ENCODE measurements at regions not wholly inside any gene's neighbourhood (a gene's known extent, or its start where the extent isn't known, plus 50 kb on each side); places are given as distances from the start of the nearest gene placed in this dataset.

DNA sequence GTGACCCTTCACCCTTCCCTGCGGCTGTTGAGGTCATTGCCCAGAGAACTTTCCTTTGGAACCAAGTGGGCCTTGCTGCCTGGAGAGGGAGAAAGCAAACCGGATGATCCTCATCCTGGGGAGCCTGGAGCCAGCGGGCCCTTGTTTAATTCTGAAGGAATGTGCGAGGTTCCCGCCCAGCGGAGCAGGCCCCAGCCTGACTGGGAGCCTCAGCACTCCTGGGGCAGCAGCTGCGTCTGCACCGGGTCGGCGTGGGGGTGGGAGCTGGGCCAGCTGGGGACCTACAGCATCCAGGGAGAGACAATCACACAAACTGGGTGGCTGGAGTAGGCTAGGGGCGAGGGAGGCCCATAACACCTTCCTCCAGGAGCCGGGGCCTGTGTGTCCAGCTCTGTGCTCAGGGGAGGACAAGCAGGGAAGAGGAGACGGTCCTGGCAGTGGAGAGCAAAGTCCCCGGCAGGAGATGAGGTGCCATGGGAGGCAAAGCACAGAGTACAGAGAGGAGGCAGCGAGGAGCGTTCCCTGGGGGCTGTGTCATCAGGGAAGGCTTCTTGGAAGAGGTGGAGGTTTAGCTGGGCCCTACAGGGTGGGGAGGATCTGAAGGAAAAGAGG, 61.9 kb upstream of the HAAO start:
- no peak for DNase-seq (ENCODE audit: low read depth)

DNA sequence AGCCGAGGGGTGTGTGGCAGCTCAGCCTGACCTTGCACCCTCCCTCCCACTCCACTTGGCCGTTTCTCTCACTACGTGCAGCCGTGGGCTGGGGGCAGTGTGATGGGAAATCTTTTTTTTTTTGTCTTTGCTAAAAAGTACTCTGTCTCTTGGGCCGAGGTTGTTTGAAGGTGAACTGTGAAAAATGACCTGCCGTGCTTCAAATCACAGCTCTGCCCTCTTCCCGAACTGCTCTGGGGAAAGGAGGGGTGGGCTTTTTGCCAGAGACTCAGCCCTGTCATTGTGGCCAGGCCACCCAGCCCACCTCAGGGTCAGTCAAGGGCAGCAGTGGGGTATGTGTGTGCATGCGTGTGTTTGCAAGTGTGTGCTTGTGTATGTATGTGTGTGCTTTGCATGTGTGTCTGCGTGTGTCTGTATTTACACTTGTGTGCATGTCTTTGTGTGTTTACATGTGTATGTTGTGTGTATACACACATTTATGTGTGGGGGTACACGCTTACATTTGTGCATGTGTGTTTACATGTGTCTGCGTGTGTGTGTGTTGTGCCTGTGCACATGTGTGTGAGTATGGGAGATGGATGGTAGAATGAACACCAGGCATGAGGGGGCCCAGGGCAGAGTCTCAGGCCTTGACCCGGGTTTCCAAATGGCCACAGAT, 61.3 kb upstream of the HAAO start:
- DNase-seq (ENCODE audit: low read depth): no peak

DNA sequence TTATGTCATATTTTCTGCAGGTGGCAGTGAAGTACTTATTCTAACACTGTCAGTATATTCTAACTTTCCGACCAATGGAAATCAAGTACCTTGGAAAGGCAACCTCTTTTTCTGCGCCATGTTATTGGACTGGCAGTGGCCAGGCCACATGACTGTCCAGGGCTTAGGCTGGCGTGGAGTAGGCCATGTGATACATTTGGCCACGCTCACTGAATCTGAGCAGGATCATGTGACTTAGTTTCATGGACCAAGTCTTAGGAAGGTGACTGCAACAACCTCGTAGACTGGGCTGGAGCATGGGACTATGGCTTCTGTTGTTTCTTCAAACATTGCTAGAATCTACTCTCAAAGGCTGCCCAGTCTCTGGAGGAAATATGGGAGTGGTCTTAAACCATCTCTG, 60.4 kb upstream of the HAAO start:
- DNase-seq (ENCODE audit: low read depth): no peak

DNA sequence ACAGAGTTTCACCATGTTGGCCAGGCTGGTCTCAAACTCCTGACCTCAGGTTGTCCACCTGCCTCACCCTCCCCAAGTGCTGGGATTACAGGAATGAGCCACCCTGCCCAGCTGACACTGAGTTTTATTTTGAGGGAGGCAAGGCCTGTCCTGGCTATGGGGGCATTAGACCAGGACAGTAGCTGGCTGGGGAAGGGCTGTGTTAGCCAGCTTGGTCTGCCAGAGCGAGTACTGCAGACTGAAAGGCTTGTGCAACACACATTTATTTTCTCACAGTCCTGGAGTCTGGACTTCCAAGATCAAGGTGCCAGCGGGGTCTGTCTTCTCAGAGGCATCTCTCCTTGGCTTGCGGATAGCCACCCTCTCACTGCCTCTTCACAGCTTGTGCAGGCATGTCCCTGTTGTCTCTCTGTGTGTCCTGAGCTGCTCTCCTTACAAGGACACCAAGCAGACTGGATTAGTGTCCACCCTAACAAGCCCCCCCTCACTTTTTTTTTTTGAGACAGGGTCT, 59.4 kb upstream of the HAAO start:
- DNase-seq (ENCODE audit: low read depth): no peak

DNA sequence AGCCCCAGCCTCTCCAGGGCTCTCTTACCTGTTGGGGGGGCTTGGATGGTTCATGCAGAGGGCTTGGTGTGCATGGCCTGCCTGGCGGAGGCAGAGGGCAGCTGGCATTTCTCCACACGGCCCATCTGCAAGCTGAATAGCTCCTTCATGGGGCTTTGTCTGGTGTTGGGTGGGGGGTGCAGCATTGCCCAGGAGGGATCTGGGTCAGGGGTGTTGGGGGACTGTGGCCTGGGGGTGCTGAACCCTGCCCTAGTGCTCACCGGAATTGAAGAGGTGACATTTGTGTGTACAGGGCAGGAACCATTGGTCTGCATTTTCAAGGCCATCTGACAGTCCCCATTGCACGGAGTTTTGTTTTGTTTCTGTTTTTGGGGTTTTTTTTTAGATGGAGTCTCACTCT, 58.8 kb upstream of the HAAO start:
- no peak for DNase-seq (ENCODE audit: low read depth)

DNA sequence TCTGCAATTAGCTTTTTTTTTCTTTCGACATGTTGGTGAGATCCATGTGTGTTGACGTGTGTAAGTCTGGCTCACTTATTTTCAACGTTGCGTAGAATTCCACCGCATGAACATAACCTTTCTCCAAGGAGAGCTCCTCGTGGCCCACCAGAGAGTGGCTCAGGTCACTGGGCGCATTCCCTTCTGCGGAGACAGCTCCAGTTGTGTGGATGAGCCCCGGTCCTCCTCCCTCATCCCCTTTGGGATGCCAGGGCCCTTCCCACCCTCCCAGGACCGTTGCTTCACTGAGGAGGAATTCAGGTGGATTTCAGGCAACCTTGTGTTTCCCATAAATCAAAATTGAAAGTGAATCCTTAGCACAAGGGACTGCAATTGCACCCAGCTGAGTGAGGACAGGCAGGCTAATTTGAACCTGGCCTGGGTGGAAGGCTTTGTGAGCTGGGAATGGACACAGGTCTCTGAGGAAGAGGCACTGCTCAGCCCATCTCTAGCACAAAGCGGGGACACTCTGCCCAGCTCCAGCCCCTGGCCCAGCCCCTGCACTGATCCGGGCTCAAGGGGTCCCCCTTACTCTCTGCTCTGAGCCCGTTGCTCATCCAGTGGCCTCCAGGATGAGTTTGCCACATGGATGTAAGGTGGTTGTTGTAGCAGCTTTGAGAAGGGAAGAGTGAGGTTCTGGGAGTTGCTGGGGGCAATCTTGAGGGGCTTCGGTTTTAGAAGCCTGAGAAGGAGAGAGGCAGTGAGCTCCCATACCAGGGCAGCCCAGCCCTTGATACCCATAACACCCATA, 57.8 kb upstream of the HAAO start:
- no peak for DNase-seq (ENCODE audit: low read depth)

DNA sequence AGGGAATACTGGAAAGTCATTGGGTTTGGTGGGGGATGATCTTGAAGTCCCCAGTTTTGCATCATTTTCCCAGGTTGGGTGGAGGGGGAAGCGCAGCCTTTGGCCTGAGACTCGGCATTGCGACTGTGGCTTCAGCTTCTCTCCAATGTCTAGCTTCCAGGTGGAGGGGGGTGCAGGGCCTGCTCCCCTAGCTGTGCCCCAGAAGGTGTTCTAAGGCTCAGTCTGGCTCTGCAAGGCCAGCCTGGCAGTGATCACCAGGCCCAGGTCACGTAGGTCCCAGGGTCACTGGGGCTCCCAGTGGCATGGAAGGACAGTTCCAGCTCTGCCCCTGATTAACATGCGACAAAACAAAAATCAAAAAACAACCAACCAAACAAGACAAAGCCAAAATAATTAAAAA, 56.9 kb upstream of the HAAO start:
- DNase-seq (ENCODE audit: low read depth): no peak

DNA sequence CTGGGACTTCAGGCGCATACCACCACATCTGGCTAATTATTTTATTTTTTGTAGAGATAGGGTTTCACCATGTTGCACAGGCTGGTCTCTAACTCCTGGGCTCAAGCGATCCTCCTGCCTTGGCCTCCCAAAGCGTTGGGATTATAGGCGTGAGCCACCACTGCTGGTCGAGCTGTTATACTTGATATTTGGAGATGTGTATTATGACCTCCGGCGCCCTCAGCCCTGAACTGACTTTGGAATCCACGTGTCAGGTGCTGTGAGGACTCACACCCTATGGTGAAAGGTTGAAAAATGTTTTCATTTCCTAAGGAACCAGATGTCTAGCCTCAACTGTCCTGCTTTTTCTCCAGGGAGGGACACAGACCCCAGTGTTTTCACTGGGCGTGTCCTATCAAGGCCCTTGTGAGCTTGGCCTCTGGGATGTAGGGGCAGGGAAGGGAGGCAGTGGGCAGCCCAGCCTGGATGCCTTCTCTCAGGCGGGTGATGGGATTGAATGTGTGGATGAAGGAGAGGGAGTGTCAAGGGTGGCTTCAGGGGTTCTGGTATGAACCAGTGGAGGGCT, 56.4 kb upstream of the HAAO start:
- no peak for DNase-seq (ENCODE audit: low read depth)

DNA sequence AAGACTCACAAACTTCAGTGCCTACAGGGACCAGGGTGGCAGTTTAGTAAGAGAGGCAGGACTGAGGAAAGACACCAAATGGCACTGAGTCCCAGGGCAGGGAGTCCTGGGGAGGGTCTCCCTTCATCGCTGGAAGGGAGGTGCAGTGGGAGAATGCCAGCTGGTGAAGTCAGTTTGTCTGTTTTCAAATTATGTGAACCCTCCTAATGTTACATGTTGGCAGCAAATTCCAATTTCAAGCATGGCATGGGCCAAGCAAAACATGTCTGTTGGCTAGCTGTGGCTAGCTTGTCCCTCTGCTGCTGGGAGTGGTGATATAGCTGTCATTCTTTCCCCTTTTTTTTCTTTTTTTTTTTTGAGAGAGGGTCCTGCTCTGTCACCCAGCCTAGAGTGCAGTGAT, 55.9 kb upstream of the HAAO start:
- no peak for DNase-seq (ENCODE audit: low read depth)

DNA sequence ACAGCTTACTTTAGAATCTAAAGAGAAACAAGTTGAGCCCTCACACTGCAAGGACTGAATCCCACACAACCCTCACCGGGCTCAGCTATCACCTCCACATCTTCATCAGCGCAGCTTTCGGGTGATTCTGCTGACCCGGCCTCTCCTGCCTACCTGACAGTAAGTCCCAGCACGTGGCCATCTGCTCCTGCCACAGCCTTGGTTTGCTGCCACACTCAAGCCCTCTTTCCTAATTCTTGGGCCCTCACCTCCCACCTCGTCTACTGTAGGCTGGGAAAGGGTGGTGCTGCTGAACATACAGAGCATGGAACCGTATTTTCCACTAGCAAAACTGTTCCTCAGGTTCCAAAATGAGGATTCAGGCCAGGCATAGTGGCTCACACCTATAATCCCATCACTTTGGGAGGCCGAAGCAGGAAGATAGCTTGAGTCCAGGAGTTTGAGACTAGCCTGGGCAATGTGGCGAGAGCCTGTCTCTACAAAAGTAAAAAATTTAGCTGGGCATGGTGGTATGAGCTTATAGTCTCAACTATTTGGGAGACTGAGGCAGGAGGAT, 55.3 kb upstream of the HAAO start:
- no peak for DNase-seq (ENCODE audit: low read depth)

DNA sequence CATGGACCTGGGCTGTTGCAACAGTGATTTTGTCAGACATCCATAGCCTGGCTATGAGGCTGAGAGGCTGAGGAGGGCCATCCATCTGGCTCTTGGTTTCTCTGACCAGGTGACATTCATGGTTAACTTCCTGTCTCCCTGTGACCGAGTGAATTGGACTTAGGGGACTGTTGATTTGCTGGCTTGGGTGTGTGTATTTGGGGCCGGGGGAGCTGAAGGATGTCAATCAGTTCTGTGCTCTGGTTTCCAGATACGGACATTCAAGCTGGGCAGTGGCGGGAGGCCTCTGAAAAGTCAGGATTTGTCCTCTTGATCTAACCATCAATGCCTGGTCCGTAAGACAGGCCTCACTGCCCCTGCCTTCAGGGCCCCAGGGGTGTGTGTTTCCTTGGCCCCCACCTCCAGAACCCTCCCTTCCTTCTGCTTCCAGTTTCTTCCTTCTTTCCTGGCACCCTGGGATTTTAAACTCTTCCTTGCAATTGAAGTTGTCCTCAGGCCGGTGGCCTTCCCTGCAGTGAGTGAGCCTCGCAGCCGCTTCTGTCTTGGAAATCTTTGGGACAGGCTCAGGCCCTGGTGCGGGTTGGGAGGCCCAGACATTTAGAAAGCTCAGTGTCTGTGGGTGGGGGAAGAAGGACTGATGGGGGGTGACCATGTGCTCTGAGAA, 54.7 kb upstream of the HAAO start:
- no peak for DNase-seq (ENCODE audit: low read depth)

DNA sequence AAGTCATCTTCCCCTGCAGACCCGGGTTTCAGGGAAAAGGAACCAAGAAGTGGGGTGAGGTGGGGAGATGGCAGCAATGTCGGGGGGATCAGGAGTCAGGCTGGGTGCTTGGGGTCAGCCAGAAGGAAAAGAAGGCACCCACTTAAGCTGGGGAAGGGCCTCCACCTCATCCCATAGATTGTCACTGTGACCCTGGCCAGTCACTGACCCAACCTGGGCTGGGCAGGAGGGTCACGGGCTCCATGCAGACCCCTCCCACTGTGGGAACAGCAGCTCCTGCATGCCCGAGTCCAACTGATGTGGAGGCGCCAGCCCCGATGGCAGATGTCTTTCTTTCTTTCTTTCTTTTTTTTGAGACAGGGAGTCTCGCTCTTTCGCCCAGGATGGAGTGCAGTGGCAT, 53.6 kb upstream of the HAAO start:
- no peak for DNase-seq (ENCODE audit: low read depth)

DNA sequence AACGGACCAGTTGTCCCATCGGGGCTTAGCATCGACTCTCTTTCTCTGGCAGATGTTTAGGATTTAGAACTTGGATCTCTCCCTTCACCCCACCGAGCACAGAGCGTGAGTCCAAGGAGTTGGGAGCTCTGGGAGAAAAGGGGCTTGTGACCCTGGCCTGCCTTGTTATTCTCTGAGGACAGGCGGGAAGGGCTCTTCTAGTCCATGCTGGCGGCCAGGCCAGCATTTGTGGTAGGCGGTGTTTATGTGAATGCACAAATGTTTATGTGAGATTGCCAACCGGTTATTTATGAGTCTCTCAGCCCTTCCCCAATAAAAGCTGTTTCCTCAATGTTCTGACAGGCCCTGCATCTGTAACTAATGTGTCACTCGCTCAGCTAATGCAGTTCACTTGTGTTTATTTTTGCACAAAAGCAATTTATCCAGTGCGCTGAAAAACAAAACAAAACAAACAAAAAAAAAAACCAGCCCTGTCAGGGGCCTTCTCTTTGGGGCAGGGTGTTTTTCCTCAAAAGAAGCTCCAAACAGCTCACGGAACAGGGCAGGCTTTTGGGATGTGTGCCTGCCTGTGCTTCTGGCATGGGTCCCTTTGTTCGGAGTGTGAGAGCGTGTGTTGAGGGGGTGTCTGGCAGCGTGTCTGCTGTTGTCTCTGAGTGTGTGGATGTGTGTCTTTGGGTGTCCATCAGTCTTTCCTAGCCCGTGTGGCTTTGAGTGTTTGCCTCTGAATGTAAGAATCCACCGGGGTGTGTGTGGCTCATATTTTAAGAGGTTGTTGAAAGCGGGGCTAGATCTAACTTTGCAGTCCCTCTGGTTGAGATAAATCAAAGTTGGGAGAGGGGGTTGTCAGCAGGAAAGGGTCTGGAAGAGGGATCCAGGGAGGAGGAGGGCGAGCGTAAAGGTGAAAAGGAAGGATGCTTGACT, 52.8 kb upstream of the HAAO start:
- peak; percentile 54 for DNase-seq (ENCODE audit: low read depth)

DNA sequence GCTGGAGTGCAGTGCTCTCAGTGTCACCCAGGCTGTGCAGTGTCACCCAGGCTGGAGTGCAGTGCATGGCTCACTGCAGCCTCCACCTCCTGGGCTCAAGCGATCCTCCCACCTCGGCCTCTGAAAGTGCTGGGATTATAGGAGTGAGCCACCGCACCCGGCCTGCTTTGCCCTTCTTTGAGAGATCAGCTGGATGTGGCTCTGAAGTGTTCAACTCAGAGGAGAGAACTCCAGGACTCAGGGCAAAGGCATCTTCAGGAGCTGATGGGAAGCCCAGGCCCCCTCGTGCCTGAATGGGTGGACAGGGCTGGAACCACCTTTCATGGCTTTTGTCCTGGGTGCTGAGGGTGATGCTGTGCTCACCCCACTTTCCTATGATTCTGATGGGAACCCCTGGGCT, 52.0 kb upstream of the HAAO start:
- DNase-seq (ENCODE audit: low read depth): no peak

DNA sequence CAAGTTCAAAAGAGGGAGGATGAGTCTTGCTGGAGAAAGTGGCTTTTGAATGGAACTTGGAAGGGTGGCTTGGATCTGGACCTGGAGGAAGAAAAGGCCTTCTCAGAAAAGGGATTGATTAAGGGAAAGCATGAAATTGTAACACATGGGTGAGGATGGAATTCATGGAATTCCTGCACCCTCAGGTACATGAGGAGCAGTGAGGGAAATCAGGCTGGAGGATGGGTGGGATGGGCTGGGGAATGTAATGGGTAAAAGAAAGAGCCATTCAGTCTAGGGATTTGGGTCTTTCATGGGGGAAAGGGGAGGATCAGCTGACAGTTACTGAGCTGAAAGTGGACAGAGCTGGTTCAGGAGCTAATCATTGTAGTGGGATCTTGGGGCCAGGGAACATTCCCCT, 51.2 kb upstream of the HAAO start:
- no peak for DNase-seq (ENCODE audit: low read depth)

DNA sequence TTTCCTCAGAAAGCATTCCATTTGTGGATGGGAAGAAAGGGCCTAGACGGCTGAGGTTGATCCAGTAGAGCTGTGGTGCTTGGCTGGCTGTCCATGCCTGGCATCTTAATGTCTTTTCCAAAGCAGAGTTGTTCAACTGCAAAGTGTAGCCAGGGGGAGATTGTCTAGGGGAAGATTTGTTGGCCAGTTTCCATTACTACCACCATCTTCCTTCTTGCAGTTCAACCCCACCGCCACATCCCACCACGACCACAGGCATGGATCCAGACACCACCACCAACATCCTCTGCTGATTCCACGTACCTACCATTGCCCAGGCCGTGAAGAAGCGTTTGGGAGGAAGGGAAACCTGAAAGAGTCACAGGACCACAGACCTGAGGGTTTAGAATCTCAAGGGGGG, 50.7 kb upstream of the HAAO start:
- DNase-seq (ENCODE audit: low read depth): no peak

DNA sequence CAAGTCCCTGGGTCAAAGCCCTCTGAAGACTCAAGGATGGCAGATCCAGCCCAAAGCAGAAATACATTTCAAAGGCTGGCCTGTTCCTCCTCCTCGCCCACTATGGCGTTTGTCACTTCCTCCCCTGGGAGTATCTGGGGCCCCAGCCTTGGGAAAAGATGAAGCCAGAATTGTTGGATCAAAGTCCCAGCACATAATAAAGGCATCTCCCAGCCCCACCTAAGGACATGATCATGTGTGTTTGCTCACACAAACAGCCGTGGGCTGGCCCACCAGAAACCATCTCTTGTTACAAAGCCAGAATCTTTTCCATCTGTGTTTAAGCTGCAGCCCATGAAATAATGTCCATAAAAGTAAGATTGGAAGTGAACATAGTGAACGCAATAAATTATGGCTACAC, 50.1 kb upstream of the HAAO start:
- no peak for DNase-seq (ENCODE audit: low read depth)

All from ELR (cell line).